ENCODE measurements at regions not wholly inside any gene's neighbourhood (a gene's known extent, or its start where the extent isn't known, plus 50 kb on each side); places are given as distances from the start of the nearest gene placed in this dataset.

- no peak overlapping the region for H3K4me3 ChIP-seq (ENCODE audit: control insufficient read depth, low read depth, low read length)
- no peak for DNase-seq (ENCODE audit: low read depth)
- TF ChIP-seq CTCF (conservative IDR thresholded peaks at IDR 0.05; ENCODE audit: control insufficient read depth, insufficient read depth, low read depth, low read length) = no peak
Observed at GRCh38 chr4:30461218-30461617, 259.0 kb upstream of the PCDH7 start.

GRCh38 chr4:30462445-30463090, 257.6 kb upstream of the PCDH7 start:
- H3K4me3 ChIP-seq (ENCODE audit: control insufficient read depth, low read depth, low read length) = no peak overlapping the region
- DNase-seq (ENCODE audit: low read depth) = no peak
- no peak for TF ChIP-seq CTCF (conservative IDR thresholded peaks at IDR 0.05; ENCODE audit: control insufficient read depth, insufficient read depth, low read depth, low read length)

- no peak for TF ChIP-seq CTCF (conservative IDR thresholded peaks at IDR 0.05; ENCODE audit: control insufficient read depth, insufficient read depth, low read depth, low read length)
- no peak overlapping the region for H3K4me3 ChIP-seq (ENCODE audit: control insufficient read depth, low read depth, low read length)
- no peak for DNase-seq (ENCODE audit: low read depth)
Observed at GRCh38 chr4:30471861-30472260, 248.3 kb upstream of the PCDH7 start.

GRCh38 chr4:30473225-30473624, 246.9 kb upstream of the PCDH7 start:
- no peak for DNase-seq (ENCODE audit: low read depth)
- TF ChIP-seq CTCF (conservative IDR thresholded peaks at IDR 0.05; ENCODE audit: control insufficient read depth, insufficient read depth, low read depth, low read length) = no peak
- H3K4me3 ChIP-seq (ENCODE audit: control insufficient read depth, low read depth, low read length) = no peak overlapping the region

- TF ChIP-seq CTCF (conservative IDR thresholded peaks at IDR 0.05; ENCODE audit: control insufficient read depth, insufficient read depth, low read depth, low read length) = no peak
- H3K4me3 ChIP-seq (ENCODE audit: control insufficient read depth, low read depth, low read length) = no peak overlapping the region
- DNase-seq (ENCODE audit: low read depth) = no peak
Observed at GRCh38 chr4:30495251-30495650, 224.9 kb upstream of the PCDH7 start.

GRCh38 chr4:30495651-30496310, 224.4 kb upstream of the PCDH7 start:
- no peak for DNase-seq (ENCODE audit: low read depth)
- no peak overlapping the region for H3K4me3 ChIP-seq (ENCODE audit: control insufficient read depth, low read depth, low read length)
- no peak for TF ChIP-seq CTCF (conservative IDR thresholded peaks at IDR 0.05; ENCODE audit: control insufficient read depth, insufficient read depth, low read depth, low read length)
